GM12865 (cell line): ENCODE measurements at regions not wholly inside any gene's neighbourhood (a gene's known extent, or its start where the extent isn't known, plus 50 kb on each side); places are given as distances from the start of the nearest gene placed in this dataset.
"Not testable (repeated sequence)": the region's sequence is repeated elsewhere in the genome, so short reads cannot be mapped to it uniquely, and the experiment has no call there.

Experiments used
- DNase-seq: peaks from one replicate; pipeline ENCODE4 v3.0.0; 2010; ENCODE audit warnings: low read depth
- H3K4me3 ChIP-seq: 2 replicates; pipeline ENCODE4 v1.5.1; 2011; ENCODE audit warnings: mild to moderate bottlenecking, low read depth, low read length, control low read depth
- TF ChIP-seq, protein P1 (sequence below): IDR thresholded peaks from 2 replicates; pipeline ENCODE4 v1.5.1; 2011; ENCODE audit warnings: low read length, control low read depth, low read depth, inconsistent platforms; ENCODE audit not compliant: insufficient read depth; ENCODE audit errors: missing control alignments

DNA sequence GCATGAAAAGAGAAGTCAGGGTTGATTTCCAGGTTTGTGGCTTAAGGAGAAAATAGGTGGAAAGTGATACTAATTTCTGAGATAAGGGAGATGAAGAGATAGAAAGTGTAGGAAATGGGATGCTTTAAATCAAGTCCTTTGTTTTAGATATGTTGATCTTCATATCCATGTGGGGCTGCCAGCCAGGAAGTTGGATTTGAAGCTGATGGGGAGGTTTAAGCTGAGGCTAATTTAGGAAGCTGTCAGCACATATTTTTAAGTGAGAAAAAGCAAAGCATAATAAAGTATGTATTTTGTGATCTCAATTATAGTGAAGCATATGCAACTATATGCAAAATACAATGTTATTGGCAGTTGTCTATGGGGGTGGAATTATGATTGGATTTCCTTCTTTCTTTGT is 428.4 kb downstream of the CSNK1G3 start:
- DNase-seq, result no peak
- TF ChIP-seq, protein P1, sequence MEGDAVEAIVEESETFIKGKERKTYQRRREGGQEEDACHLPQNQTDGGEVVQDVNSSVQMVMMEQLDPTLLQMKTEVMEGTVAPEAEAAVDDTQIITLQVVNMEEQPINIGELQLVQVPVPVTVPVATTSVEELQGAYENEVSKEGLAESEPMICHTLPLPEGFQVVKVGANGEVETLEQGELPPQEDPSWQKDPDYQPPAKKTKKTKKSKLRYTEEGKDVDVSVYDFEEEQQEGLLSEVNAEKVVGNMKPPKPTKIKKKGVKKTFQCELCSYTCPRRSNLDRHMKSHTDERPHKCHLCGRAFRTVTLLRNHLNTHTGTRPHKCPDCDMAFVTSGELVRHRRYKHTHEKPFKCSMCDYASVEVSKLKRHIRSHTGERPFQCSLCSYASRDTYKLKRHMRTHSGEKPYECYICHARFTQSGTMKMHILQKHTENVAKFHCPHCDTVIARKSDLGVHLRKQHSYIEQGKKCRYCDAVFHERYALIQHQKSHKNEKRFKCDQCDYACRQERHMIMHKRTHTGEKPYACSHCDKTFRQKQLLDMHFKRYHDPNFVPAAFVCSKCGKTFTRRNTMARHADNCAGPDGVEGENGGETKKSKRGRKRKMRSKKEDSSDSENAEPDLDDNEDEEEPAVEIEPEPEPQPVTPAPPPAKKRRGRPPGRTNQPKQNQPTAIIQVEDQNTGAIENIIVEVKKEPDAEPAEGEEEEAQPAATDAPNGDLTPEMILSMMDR, result no peak
- H3K4me3 ChIP-seq, result no peak overlapping the region

DNA sequence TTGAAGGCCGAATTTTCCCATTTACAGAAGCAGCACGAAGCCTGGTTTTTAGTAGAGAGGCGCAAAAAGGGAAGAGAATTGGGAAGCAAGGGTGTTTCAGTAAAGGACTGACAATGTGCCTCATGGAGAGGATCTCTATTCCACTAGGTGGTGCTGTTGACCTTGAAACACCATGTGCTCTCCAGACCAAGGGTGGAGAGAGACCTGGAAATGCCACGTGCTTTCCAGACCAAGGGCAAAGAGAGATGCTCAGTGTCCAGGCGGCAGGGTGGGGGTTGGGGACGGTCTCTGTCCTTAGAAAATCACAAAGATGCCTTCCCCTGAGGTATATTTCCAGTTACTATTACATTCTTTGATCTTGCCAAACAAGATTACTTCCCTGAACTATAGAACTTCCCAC is 425.3 kb downstream of the CSNK1G3 start:
- TF ChIP-seq, protein P1, result peak; percentile 40
- DNase-seq, result peak; percentile 58
- H3K4me3 ChIP-seq, result no peak overlapping the region

DNA sequence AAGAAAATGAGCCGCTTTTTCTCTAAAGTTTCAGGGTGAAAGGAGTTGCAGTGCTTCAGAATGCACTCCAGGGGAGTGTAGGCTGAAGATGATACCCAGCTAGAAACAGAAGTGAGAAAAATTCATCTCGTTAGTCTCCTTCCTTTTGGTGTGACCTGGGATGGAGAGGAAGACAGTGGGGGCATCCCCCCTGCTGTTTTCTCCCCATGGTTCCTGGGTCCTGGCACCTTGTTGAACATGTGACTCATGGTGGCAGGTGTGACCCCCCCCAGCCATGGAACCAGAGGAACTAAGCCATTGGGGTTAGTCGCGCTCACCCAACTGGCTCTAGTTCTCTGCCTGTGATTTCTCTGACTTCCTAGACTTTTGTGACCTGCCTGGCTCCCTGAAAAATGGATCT is 424.6 kb downstream of the CSNK1G3 start:
- no peak for DNase-seq
- no peak overlapping the region for H3K4me3 ChIP-seq
- TF ChIP-seq, protein P1, result no peak

DNA sequence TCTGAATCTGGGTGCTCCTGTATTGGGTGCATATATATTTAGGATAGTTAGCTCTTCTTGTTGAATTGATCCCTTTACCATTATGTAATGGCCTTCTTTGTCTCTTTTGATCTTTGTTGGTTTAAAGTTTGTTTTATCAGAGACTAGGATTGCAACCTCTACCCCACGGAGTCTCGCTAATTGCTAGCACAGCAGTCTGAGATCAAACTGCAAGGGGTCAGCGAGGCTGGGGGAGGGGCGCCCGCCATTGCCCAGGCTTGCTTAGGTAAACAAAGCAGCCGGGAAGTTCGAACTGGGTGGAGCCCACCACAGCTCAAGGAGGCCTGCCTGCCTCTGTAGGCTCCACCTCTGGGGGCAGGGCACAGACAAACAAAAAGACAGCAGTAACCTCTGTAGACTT is 421.8 kb downstream of the CSNK1G3 start:
- DNase-seq, H3K4me3 ChIP-seq: not testable (repeated sequence)

DNA sequence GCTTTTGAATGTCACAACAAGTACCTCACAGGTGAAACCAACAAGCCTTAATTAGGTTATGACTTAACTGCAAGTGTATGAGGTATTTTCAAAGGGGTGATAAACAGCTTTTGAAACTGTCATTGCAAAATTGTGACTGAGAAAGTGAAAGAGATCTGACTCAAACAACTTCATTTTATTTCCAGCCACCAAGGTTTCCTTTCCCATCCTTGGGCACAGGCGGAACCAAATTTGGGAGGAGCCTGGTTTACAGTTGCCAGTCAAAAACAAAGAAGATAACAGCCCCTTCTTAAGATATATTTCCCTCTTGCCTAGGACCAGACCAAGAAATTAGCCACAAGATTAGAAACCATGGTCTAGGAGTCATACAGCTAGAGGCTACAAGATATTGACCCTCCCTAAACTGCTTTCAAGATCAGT is 417.1 kb downstream of the CSNK1G3 start:
- peak; percentile 67 for DNase-seq
- TF ChIP-seq, protein P1, result no peak
- H3K4me3 ChIP-seq, result no peak overlapping the region

DNA sequence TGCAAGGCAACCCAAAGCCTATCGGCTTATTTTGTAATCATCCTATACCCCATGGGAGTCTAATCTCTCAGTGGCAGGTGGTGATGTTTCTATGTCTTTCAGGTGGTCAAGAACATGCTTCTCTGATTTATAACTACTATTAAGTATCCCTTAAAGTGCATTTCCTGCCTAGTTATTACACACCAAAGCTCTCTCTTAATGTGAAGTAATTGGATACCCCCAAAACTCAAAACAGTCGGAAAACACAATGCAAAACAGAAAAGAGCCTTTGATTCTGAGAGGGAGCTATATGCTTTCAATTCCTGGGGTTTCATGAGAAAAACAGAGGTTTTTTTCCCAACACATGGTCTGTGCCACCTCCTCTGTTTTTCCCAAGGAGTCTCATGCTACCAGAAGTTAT is 416.4 kb downstream of the CSNK1G3 start:
- DNase-seq, result no peak
- no peak overlapping the region for H3K4me3 ChIP-seq
- TF ChIP-seq, protein P1, result no peak

DNA sequence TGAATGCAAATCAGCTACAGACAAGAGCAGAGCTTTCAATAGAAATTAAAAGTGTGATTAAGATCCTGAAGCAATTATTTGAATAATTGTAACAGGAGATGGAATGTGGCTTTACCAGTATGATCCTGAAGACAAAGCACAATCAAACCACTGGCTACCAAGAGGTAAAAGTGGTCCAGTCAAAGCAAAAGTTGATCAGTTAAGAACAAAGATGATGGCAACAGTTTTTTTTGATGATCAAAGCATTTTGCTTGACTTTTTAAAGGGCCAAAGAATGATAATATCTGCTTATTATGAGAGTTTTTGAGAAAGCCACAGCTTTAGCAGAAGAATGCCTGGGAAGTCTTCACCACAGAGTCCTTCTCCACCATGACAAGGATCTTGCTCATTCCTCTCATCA is 409.2 kb downstream of the CSNK1G3 start:
- DNase-seq, result no peak
- TF ChIP-seq, protein P1, result no peak

More for the DNA sequence above, 409.2 kb downstream of the CSNK1G3 start:
- H3K4me3 ChIP-seq, result no peak overlapping the region
